HG03565 (cell line): ENCODE measurements at regions not wholly inside any gene's neighbourhood (a gene's known extent, or its start where the extent isn't known, plus 50 kb on each side); places are given as distances from the start of the nearest gene placed in this dataset.
"Not testable (repeated sequence)": the region's sequence is repeated elsewhere in the genome, so short reads cannot be mapped to it uniquely, and the experiment has no call there.

ENCODE experiments used
- ATAC-seq: cut with Tn5 transposase; IDR thresholded peaks from one replicate; pipeline ENCODE4 v1.9.1; 2021; ENCODE audit warnings: mild to moderate bottlenecking, moderate library complexity; ENCODE audit not compliant: unreplicated experiment

GRCh38 chr2:236909802-236910201 is 175.9 kb upstream of the COPS8 start:
- ATAC-seq, result no peak

- ATAC-seq, result no peak
Measured at GRCh38 chr2:236910781-236911495, 174.8 kb upstream of the COPS8 start.

GRCh38 chr2:236912326-236913120 is 173.2 kb upstream of the COPS8 start:
- no peak for ATAC-seq

- ATAC-seq, result no peak
Measured at GRCh38 chr2:236915186-236915585, 170.5 kb upstream of the COPS8 start.

GRCh38 chr2:236915726-236916125 is 170.0 kb upstream of the COPS8 start:
- no peak for ATAC-seq

GRCh38 chr2:236916181-236916580 is 169.5 kb upstream of the COPS8 start:
- no peak for ATAC-seq

GRCh38 chr2:236916651-236917050 is 169.0 kb upstream of the COPS8 start:
- ATAC-seq, result no peak

- ATAC-seq, result no peak
Measured at GRCh38 chr2:236917164-236917563, 168.5 kb upstream of the COPS8 start.

GRCh38 chr2:236918545-236918944 is 167.1 kb upstream of the COPS8 start:
- ATAC-seq, result no peak

GRCh38 chr2:236919209-236919608 is 166.5 kb upstream of the COPS8 start:
- no peak for ATAC-seq

- ATAC-seq, result not testable (repeated sequence)
Measured at GRCh38 chr2:236919801-236920379, 165.8 kb upstream of the COPS8 start.

GRCh38 chr2:236922061-236922460 is 163.6 kb upstream of the COPS8 start:
- ATAC-seq, result no peak

GRCh38 chr2:236928380-236929037 is 157.2 kb upstream of the COPS8 start:
- ATAC-seq, result no peak

GRCh38 chr2:236932831-236933361 is 152.8 kb upstream of the COPS8 start:
- ATAC-seq, result no peak

- ATAC-seq, result no peak
Measured at GRCh38 chr2:236934166-236934565, 151.5 kb upstream of the COPS8 start.

GRCh38 chr2:236934656-236935055 is 151.0 kb upstream of the COPS8 start:
- ATAC-seq, result no peak

GRCh38 chr2:236935083-236935482 is 150.6 kb upstream of the COPS8 start:
- ATAC-seq, result no peak

- no peak for ATAC-seq
Measured at GRCh38 chr2:236935631-236936445, 149.9 kb upstream of the COPS8 start.

GRCh38 chr2:236936446-236936940 is 149.2 kb upstream of the COPS8 start:
- no peak for ATAC-seq

GRCh38 chr2:236938126-236938525 is 147.6 kb upstream of the COPS8 start:
- ATAC-seq, result no peak
